Lower lobe of right lung (tissue), 2 donors: ENCODE measurements at regions not wholly inside any gene's neighbourhood (a gene's known extent, or its start where the extent isn't known, plus 50 kb on each side); places are given as distances from the start of the nearest gene placed in this dataset.

Experiments used
- ATAC-seq, 2 donors: fragments of 200-7000 bp; cut with Tn5 transposase; one replicate each; pipeline ENCODE4 v1.9.1; 2020 to 2022; ENCODE audit warnings: mild to moderate bottlenecking in 2 of 2, moderate library complexity in 2 of 2
- DNase-seq: peaks from one replicate; pipeline ENCODE4 v3.0.0-alpha.2; 2020
- H3K27ac ChIP-seq: fragments of 200-600 bp; one replicate; pipeline ENCODE4 v1.8.0; 2022
- H3K27me3 ChIP-seq: fragments of 200-600 bp; one replicate; pipeline ENCODE4 v1.8.0; 2022; ENCODE audit warnings: low read depth
- H3K36me3 ChIP-seq: fragments of 200-600 bp; one replicate; pipeline ENCODE4 v1.8.0; 2022; ENCODE audit warnings: mild to moderate bottlenecking
- H3K4me1 ChIP-seq: fragments of 200-600 bp; one replicate; pipeline ENCODE4 v1.8.0; 2022
- H3K4me3 ChIP-seq: fragments of 200-600 bp; one replicate; pipeline ENCODE4 v1.8.0; 2022; ENCODE audit warnings: mild to moderate bottlenecking
- H3K9me3 ChIP-seq: fragments of 200-600 bp; one replicate; pipeline ENCODE4 v1.8.0; 2022
- intact Hi-C: fragments of 100-400 bp; cut with DNase I; formaldehyde crosslinking; loops from one replicate; pipeline ENCODE4 v1.11.0; 2022
- TF ChIP-seq, protein P1 (sequence below): fragments of 200-600 bp; IDR thresholded peaks from one replicate; pipeline ENCODE4 v1.8.0; 2022; ENCODE audit warnings: antibody characterized with exemption, mild to moderate bottlenecking
- donor health status: DM: no; HTN: yes; CAD: no; lungs with severe emphysema.

DNA sequence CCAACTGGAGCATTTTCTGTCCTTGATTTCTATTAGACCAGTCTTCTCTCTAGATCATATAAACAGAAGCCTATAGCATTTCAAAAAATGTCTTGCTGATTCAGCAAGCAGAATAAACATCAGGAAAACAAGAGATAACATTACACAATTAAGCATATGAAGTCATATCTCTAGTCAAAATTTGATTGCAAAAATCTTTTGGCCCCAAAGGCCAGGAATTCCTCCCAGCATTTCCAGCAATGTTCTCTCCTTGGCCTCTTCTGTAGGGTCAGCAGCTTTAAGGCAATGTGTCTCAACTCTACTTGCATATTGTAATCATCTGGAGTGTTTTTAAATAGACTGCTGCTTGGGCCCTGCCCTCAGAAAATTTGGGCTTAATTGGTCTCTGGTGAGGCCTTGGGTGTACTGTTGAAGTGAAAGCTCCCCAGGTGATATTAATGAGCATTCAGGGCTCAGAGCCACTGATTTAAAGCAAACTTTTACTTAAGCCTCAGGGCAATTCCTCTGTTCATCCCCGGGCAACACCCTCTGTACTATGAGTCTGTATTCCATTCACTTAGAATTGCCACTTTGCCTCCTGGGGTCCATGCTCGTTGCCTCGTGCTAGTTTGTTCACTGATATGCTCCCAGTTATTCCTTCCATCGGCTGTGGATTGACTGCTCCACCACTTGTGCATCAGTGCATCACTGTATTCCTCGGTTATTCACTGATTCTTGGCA, 1072.6 kb downstream of the ROBO2 start:
- ATAC-seq, result peak; percentile 16 to 51
- TF ChIP-seq, protein P1, sequence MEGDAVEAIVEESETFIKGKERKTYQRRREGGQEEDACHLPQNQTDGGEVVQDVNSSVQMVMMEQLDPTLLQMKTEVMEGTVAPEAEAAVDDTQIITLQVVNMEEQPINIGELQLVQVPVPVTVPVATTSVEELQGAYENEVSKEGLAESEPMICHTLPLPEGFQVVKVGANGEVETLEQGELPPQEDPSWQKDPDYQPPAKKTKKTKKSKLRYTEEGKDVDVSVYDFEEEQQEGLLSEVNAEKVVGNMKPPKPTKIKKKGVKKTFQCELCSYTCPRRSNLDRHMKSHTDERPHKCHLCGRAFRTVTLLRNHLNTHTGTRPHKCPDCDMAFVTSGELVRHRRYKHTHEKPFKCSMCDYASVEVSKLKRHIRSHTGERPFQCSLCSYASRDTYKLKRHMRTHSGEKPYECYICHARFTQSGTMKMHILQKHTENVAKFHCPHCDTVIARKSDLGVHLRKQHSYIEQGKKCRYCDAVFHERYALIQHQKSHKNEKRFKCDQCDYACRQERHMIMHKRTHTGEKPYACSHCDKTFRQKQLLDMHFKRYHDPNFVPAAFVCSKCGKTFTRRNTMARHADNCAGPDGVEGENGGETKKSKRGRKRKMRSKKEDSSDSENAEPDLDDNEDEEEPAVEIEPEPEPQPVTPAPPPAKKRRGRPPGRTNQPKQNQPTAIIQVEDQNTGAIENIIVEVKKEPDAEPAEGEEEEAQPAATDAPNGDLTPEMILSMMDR, result no peak

DNA sequence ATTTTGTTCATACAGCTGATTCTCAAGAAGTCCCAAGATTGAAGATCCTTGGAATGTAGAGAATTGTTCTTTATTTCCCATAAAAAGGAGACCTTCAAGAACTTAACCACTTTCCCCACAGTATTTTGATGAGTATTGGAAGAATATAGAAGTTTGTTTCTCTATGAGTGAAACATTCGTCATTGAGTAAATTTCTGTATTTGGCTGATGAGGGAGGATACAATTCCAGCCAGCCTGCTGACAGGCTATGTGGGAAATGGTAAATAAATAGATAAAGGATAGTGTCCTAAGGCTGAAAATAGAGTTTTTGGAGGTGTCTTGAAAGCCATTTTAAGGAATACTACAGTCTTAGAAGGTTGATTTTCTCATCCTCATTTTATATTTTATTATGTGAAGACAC, 1076.1 kb downstream of the ROBO2 start:
- intact Hi-C loops, result no loop called here
- no peak for DNase-seq
- H3K4me3 ChIP-seq, result no peak overlapping the region

More for the DNA sequence above, 1072.6 kb downstream of the ROBO2 start:
- H3K4me1 ChIP-seq, result no peaks in the 10 kb centered on the region
- no peaks in the 10 kb centered on the region for H3K27me3 ChIP-seq
- no peaks in the 10 kb centered on the region for H3K9me3 ChIP-seq
- H3K27ac ChIP-seq, result no peak overlapping the region
- DNase-seq, result no peak
- no peak overlapping the region for H3K4me3 ChIP-seq
- H3K36me3 ChIP-seq, result no peaks in the 10 kb centered on the region
- intact Hi-C loops, result no loop called here

DNA sequence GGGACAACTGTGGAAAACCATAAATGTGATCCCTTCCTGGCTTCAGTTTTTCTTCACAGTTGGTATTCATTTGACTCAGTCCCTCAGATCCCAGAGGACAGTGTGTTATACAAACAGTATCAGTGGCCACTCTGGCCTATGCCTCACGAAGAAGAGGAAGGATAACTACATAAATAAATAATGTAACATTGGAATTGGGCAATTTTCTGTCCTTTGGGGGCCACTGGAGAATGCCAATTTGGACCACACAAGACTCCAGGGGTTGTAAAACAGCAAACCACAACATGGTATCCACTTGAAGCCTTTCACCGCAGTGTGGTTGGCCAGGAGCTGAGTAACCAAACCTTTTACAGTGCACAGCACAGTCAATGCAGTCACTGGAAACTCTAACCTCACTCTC, 1077.0 kb downstream of the ROBO2 start:
- intact Hi-C loops, result no loop called here
- Histone ChIP-seq H3K36me3 (no peaks in the 10 kb centered on the region), H3K9me3 (no peaks in the 10 kb centered on the region), H3K27me3 (no peaks in the 10 kb centered on the region), H3K4me1 (no peaks in the 10 kb centered on the region), H3K4me3 (no peak overlapping the region), H3K27ac (no peak overlapping the region)
- TF ChIP-seq, protein P1, result no peak
- no peak for DNase-seq
- no peak for ATAC-seq

More for the DNA sequence above, 1076.1 kb downstream of the ROBO2 start:
- H3K4me1 ChIP-seq, result no peaks in the 10 kb centered on the region
- TF ChIP-seq, protein P1, result no peak
- no peaks in the 10 kb centered on the region for H3K36me3 ChIP-seq
- no peaks in the 10 kb centered on the region for H3K27me3 ChIP-seq
- H3K9me3 ChIP-seq, result no peaks in the 10 kb centered on the region
- no peak for ATAC-seq
- no peak overlapping the region for H3K27ac ChIP-seq

DNA sequence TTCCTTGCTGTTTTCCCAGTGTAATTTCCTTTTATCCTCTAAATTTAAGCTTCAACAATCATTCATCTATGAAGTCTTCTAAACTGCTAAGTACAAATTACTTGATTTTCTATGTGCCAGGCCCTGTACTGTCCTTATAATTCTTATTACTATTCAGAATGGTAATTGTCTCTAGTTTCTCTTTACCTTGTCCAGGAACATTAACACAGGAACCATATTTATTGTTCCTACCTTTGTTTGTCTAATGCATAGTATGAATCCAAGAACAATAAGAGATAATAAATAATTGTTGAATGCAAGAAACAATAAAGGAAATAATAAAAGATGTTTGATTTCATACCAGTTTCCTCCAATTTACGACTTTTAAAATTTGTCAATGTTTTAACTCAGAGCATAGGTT, 1083.2 kb downstream of the ROBO2 start:
- DNase-seq (no peak), ATAC-seq (no peak)
- H3K36me3 ChIP-seq, result no peaks in the 10 kb centered on the region
- H3K4me1 ChIP-seq, result no peaks in the 10 kb centered on the region
- no peaks in the 10 kb centered on the region for H3K9me3 ChIP-seq
- H3K4me3 ChIP-seq, result no peak overlapping the region
- no peaks in the 10 kb centered on the region for H3K27me3 ChIP-seq
- H3K27ac ChIP-seq, result no peak overlapping the region
- TF ChIP-seq, protein P1, result no peak
- intact Hi-C loops, result no loop called here

DNA sequence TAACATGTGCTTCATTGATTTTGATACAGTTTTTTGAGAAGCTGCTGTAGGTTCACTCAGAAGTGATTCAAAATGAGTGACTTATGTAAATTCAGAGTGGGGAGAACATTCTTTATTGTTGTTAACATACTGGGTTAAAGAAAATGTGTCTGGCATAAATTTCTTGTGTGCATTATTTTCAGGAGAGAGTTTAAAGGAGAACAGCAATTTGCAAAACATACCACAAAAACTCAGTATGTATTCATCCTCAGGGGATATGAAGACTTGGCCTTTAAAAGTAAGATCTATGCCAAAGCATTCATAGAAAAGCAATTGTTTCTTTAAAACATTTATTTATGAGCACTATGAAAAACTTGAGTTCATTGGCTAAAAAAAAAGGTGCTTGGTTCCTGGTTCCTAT, 1089.8 kb downstream of the ROBO2 start:
- DNase-seq (no peak), ATAC-seq (no peak)
- H3K27me3 ChIP-seq, result no peaks in the 10 kb centered on the region
- no peak overlapping the region for H3K27ac ChIP-seq
- no peaks in the 10 kb centered on the region for H3K36me3 ChIP-seq
- TF ChIP-seq, protein P1, result no peak
- H3K4me3 ChIP-seq, result no peak overlapping the region
- H3K9me3 ChIP-seq, result no peaks in the 10 kb centered on the region
- no peaks in the 10 kb centered on the region for H3K4me1 ChIP-seq
- intact Hi-C loops, result no loop called here
